Keratinocyte (primary cell): ENCODE measurements at regions not wholly inside any gene's neighbourhood (a gene's known extent, or its start where the extent isn't known, plus 50 kb on each side); places are given as distances from the start of the nearest gene placed in this dataset.
"Not testable (repeated sequence)": the region's sequence is repeated elsewhere in the genome, so short reads cannot be mapped to it uniquely, and the experiment has no call there.

ENCODE experiments used
- DNase-seq: peaks from one replicate; pipeline ENCODE4 v3.0.0-alpha.2; 2011; ENCODE audit warnings: low read depth, missing footprints, low spot score
- FAIRE-seq: peaks from 2 replicates; lab custom pipeline; 2011; peaks lifted over from hg19 to GRCh38; lab: Jason Lieb, UNC
- H2AFZ ChIP-seq: 2 replicates; pipeline ENCODE4 v1.6.0; 2012; ENCODE audit warnings: low read length, control low read depth, inconsistent platforms; ENCODE audit not compliant: control insufficient read depth
- H3K27ac ChIP-seq: 2 replicates; pipeline ENCODE4 v1.5.1; 2011; ENCODE audit warnings: low read length; ENCODE audit not compliant: control insufficient read depth, insufficient read depth
- H3K27me3 ChIP-seq: 3 replicates; pipeline ENCODE4 v1.6.0; 2011; ENCODE audit warnings: low read length; ENCODE audit not compliant: control insufficient read depth, insufficient read depth; ENCODE audit errors: extremely low read depth
- H3K36me3 ChIP-seq, 2 experiments: 2 replicates in 1 of 2; 3 replicates in 1 of 2; pipeline ENCODE4 v1.5.1; 2011; ENCODE audit warnings: low read length in 2 of 2, mild to moderate bottlenecking in 1 of 2; ENCODE audit not compliant: control insufficient read depth in 2 of 2, insufficient read depth in 2 of 2; ENCODE audit errors: extremely low read depth in 1 of 2
- H3K4me1 ChIP-seq: 3 replicates; pipeline ENCODE4 v1.5.1; 2011; ENCODE audit warnings: low read length; ENCODE audit not compliant: control insufficient read depth, insufficient read depth; ENCODE audit errors: extremely low read depth
- H3K4me2 ChIP-seq: 3 replicates; pipeline ENCODE4 v1.6.0; 2011; ENCODE audit warnings: low read depth, low read length; ENCODE audit not compliant: control insufficient read depth, insufficient read depth; ENCODE audit errors: extremely low read depth
- H3K4me3 ChIP-seq, 3 experiments: fragments of 200-600 bp in 1 of 3; sonication (generic) in 1 of 3; 2 replicates in 2 of 3; 3 replicates in 1 of 3; pipeline ENCODE4 v1.5.1; 2011 to 2016; ENCODE audit warnings: low read length in 3 of 3, mild to moderate bottlenecking in 3 of 3, control low read depth in 2 of 3, inconsistent platforms in 1 of 3, low read depth in 1 of 3, mixed read lengths in 1 of 3, mixed run types in 1 of 3, moderate library complexity in 1 of 3; ENCODE audit not compliant: control insufficient read depth in 2 of 3, insufficient read depth in 2 of 3; ENCODE audit errors: extremely low read depth in 1 of 3
- H3K79me2 ChIP-seq: 2 replicates; pipeline ENCODE4 v1.6.0; 2012; ENCODE audit warnings: low read length; ENCODE audit not compliant: control insufficient read depth, insufficient read depth
- H3K9ac ChIP-seq: 3 replicates; pipeline ENCODE4 v1.6.0; 2011; ENCODE audit warnings: low read length; ENCODE audit not compliant: control insufficient read depth, insufficient read depth; ENCODE audit errors: extremely low read depth
- H3K9me1 ChIP-seq: 3 replicates; pipeline ENCODE4 v1.6.0; 2011; ENCODE audit warnings: low read length; ENCODE audit not compliant: control insufficient read depth, insufficient read depth; ENCODE audit errors: extremely low read depth
- H3K9me3 ChIP-seq: 2 replicates; pipeline ENCODE4 v1.5.1; 2012; ENCODE audit warnings: low read depth, low read length; ENCODE audit not compliant: control insufficient read depth
- H4K20me1 ChIP-seq: 3 replicates; pipeline ENCODE4 v1.6.0; 2011; ENCODE audit warnings: low read length; ENCODE audit not compliant: control insufficient read depth, insufficient read depth; ENCODE audit errors: extremely low read depth
- CTCF ChIP-seq, 3 experiments: IDR thresholded peaks in 1 of 3; conservative IDR thresholded peaks in 1 of 3; optimal IDR thresholded peaks in 1 of 3; 2 replicates in 2 of 3; 3 replicates in 1 of 3; pipeline versions ENCODE3 to v1.5.1; 2011; ENCODE audit warnings: low read length in 3 of 3, mild to moderate bottlenecking in 3 of 3, moderate library complexity in 2 of 3, control low read depth in 1 of 3, inconsistent platforms in 1 of 3; ENCODE audit not compliant: insufficient read depth in 2 of 3; ENCODE audit errors: extremely low read depth in 1 of 3
- EZH2 ChIP-seq: IDR thresholded peaks from one replicate; pipeline ENCODE4 v1.6.1; 2012; ENCODE audit warnings: inconsistent platforms, mild to moderate bottlenecking, low read length, moderate library complexity
- dilution Hi-C: fragments of 300-500 bp; cut with MboI; formaldehyde crosslinking; loops from one replicate; pipeline ENCODE4 v1.7.0; 2020; ENCODE audit warnings: low sequenced_read_pairs; ENCODE audit not compliant: extremely low pct_ligation_motif_present

GRCh38 chr3:86378829-86379228, 612.1 kb downstream of the VGLL3 start:
- H3K4me2 ChIP-seq = no peak overlapping the region
- FAIRE-seq (no peak), DNase-seq (no peak)
- no peaks in the 10 kb centered on the region for H3K27me3 ChIP-seq
- no peak overlapping the region for H2AFZ ChIP-seq
- no peak overlapping the region for H3K4me3 ChIP-seq
- TF ChIP-seq EZH2 (no peak), CTCF (optimal IDR thresholded peaks at IDR 0.05 in 1 of 3, IDR thresholded peaks at IDR 0.05 in 1 of 3, conservative IDR thresholded peaks at IDR 0.05 in 1 of 3; ENCODE audit: extremely low read depth in 1 of 3, insufficient read depth in 2 of 3, low read length in 3 of 3) (no peak)
- no peaks in the 10 kb centered on the region for H3K9me3 ChIP-seq
- no peak overlapping the region for H3K27ac ChIP-seq
- no peaks in the 10 kb centered on the region for H3K36me3 ChIP-seq
- no peaks in the 10 kb centered on the region for H4K20me1 ChIP-seq
- dilution Hi-C loops = no loop called here
- H3K4me1 ChIP-seq = no peaks in the 10 kb centered on the region
- no peaks in the 10 kb centered on the region for H3K9me1 ChIP-seq
- no peaks in the 10 kb centered on the region for H3K79me2 ChIP-seq
- no peak overlapping the region for H3K9ac ChIP-seq

GRCh38 chr3:86335566-86335965, 655.4 kb downstream of the VGLL3 start:
- H3K4me2 ChIP-seq, H3K36me3 ChIP-seq, H3K79me2 ChIP-seq, H3K9ac ChIP-seq, FAIRE-seq, H3K27me3 ChIP-seq, H3K4me3 ChIP-seq, H3K9me1 ChIP-seq, H4K20me1 ChIP-seq, H3K27ac ChIP-seq, dilution Hi-C loops, H2AFZ ChIP-seq, H3K9me3 ChIP-seq, DNase-seq, H3K4me1 ChIP-seq: not testable (repeated sequence)

- H3K27ac ChIP-seq = no peak overlapping the region
- FAIRE-seq (no peak), DNase-seq (no peak)
- H3K36me3 ChIP-seq = no peaks in the 10 kb centered on the region
- H3K4me2 ChIP-seq = no peak overlapping the region
- no peak overlapping the region for H2AFZ ChIP-seq
- H3K9me1 ChIP-seq = no peaks in the 10 kb centered on the region
- no peaks in the 10 kb centered on the region for H3K9me3 ChIP-seq
- H4K20me1 ChIP-seq = no peaks in the 10 kb centered on the region
- H3K27me3 ChIP-seq = no peaks in the 10 kb centered on the region
- H3K4me1 ChIP-seq = no peaks in the 10 kb centered on the region
- no peaks in the 10 kb centered on the region for H3K79me2 ChIP-seq
- dilution Hi-C loops = no loop called here
- H3K9ac ChIP-seq = no peak overlapping the region
- H3K4me3 ChIP-seq = no peak overlapping the region
- TF ChIP-seq CTCF (optimal IDR thresholded peaks at IDR 0.05 in 1 of 3, IDR thresholded peaks at IDR 0.05 in 1 of 3, conservative IDR thresholded peaks at IDR 0.05 in 1 of 3; ENCODE audit: extremely low read depth in 1 of 3, insufficient read depth in 2 of 3, low read length in 3 of 3) (no peak), EZH2 (no peak)
Measured at GRCh38 chr3:86333636-86334035, 657.3 kb downstream of the VGLL3 start.
